GM18951 (cell line): ENCODE measurements at regions not wholly inside any gene's neighbourhood (a gene's known extent, or its start where the extent isn't known, plus 50 kb on each side); places are given as distances from the start of the nearest gene placed in this dataset.

ENCODE experiments used
- POLR2A ChIP-seq: IDR thresholded peaks from 4 replicates; pipeline ENCODE4 v1.6.1; 2011; ENCODE audit warnings: mild to moderate bottlenecking; ENCODE audit not compliant: insufficient read length, insufficient read depth; ENCODE audit errors: extremely low read depth
- in situ Hi-C: fragments of 300-500 bp; cut with MboI; formaldehyde crosslinking; loops from one replicate; pipeline ENCODE4 v1.12.0; 2022; ENCODE audit warnings: low sequenced_read_pairs, mixed read lengths, inconsistent platforms; ENCODE audit not compliant: unreplicated experiment

DNA sequence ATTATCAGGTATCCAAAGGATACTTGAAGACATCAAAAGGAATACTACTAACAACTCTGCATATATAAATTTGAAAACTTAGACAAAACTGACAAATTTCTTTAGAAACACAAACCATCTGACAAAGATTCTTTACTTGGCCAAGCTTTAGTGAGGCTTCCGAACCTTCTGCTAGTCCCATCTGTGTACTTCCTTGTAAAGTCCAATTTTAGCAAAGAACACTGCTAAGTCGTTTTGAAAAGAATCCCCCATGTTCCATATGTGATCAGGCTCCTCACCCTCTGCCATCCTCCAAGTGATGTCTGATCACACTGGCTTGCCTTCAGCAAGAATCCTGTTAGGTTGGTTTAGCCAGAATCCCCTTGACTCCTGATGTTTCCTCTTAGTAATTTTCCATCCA is 150.0 kb upstream of the ACO1 start:
- TF ChIP-seq POLR2A: no peak
- in situ Hi-C loops: no loop called here

DNA sequence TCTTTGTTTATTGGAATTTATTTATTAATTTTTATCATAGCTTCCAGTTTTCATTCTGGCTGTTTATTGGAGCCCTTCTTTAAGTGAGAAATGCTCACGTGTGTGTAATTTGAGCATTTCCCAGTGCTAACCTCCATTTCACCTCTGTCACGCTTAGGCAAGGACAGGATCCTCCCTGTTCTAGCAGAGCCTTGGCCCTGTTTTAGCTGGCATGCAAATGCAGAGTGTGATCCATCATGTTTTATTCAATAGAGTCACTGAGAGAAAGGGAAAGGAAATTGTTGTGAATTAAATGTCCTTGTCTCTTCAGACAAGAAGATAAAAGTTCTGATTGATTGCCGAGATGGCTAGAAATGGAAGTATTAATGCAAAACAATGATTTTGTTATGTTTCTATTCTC is 137.3 kb upstream of the ACO1 start:
- TF ChIP-seq POLR2A: no peak
- in situ Hi-C loops: no loop called here

DNA sequence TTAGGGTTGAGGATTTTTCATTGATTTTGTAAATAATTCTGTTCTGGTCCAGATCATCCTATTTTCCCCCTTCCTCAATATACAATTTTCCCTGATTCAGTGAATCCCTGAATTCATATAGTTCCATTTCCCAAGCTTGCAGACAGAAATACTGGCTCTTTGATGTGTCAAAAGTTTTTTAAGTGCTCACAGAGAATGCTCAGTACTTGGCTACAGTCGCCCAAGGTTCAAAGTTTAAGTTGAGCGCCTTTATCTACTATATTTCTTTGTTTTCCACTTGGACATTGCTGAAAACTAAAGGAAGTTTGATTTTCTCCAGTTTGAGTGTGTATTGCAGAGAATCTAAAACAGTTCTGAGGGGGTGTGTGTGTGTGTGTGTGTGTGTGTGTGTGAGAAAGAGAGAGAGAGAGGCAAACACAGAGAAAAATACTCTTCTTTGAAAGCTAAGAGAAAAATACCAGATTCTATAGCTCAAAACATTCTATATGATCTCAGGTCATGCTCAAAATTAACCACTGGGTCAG is 136.2 kb upstream of the ACO1 start:
- no peak for TF ChIP-seq POLR2A
- in situ Hi-C loops: no loop called here

DNA sequence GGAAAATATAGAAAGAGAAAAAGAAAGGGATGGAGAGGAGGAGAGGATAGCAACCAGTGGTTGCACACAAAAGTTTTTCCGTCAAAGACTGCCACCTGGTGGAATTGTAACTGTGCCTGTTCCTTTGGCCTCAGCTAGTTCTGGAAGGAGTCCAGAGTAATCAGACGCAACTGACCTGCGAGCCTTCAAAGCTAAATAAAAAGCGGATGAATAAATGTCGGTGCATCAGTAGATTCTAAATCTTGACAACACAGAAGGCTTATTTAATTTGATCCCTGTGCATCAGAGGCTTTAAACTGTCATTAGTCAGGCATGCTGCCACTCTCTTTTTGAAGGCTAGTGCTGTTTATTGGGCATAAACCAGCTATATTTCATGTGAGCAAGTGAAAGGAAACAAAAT is 132.9 kb upstream of the ACO1 start:
- no peak for TF ChIP-seq POLR2A
- in situ Hi-C loops: no loop called here

DNA sequence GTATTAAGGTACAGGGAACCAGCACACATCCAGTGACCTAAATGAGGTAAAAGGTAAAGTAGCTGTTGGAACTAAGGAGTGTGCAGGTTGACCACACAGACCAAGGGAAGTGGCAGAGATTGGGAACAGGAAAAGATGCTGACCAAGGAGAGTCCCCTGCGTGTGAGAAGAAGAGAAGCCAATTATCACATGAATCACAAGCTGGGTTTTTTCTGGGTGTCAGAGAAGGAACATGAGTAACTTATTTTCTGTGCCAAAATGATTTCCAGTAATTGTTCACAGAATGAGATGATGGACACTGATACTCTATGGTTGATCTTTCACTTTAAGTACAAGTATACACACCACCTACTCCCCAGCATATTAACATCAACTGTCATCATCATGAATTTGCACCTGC is 130.7 kb upstream of the ACO1 start:
- no peak for TF ChIP-seq POLR2A
- in situ Hi-C loops: no loop called here

DNA sequence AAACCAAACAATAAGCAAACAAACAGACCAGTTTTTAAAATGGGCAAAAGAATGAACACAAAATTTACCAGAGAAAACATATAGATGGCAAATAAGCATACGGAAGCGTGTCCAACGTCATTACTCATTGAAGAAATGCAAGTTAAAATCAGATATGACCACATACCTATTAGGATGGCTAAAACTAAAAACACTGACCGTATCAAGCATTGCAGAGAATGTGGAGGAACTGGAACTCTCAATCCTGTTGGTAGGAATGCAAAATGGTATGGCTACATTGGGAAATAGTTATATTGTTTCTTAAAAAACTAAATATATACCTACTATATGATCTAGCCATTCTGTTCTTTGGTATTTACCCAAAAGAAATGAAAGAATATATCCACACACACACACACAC is 129.4 kb upstream of the ACO1 start:
- in situ Hi-C loops: no loop called here
- no peak for TF ChIP-seq POLR2A

DNA sequence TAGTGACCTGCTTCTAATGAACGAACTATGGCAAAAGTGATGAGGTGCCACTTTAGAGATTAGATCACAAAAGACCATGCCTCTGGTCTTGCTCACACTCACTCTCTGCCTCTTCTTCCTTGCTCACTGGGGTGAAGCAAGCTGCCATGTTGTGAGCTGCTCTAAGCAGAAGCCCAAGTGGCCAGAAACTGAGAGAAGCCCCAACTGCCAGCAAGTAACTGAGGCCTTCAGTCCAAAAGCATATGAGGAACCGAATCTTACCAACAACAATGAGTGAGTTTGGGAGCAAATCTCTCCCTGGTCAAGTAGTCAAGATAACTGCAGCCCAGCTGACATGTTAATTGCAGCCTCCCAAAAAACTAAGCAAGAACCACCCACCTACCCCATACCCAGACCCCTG is 126.0 kb upstream of the ACO1 start:
- in situ Hi-C loops: no loop called here
- TF ChIP-seq POLR2A: no peak

DNA sequence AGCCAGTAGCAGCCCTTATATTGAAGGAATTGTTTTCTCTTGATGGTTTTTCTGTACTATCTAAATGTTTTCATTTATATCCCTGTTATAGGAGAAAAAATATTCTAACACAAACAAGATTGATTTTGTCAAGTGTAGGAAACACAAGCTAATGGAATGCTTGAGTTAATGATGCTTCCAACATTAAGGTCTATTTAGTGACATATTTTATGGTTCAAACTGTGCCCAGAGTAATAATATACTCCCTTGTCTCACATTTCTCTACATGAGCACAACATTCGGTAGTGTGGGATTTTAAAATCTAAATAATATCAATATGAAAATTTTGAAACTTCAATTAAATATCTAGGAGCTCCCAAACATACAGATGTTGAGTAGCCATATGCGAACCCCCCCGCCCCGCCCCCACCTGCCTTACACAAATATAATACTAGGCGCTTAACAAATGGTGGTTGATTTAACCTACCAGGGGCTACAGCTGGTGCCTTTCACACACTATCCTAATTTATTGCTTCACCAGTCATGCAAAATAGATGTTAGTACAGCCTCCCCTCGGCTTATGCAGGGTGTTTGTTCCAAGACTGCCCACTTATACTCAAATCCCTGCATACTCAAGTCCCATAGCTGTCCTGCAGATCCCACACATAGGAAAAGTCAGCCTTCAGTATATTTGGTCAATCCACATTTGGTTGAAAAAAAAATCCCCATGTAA is 124.1 kb upstream of the ACO1 start:
- in situ Hi-C loops: no loop called here
- no peak for TF ChIP-seq POLR2A

DNA sequence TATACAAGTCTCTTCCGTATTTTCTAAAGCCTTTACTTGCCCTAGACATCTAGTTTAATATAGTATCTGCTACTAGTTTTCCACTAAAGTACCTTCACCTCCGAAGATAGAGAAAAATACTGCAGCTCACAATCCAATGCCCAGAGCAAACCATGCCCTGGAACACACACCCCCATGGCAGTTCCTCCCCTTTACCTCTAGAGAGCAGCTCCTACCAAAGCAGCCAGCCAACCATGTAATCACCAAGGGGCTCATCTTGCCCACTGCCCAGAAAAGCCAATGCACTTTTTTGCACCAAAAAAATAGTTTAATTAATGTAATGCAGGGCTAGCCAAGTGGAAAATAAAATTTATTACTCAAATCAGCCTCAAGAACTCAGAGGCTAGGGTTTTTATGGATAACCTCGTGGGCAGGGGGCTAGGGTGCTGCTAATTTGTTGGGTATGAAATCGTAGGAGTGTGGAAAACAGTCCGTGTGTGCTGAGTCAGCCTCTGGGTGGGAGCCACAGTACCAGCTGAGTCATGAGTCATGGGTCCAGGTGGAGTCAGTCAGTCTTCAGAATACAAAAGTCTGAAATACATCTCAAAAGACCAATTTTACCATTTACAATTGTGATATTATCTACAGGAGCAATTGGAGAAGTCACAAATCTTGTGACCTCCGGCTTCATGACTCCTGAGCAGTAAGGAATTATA is 120.1 kb upstream of the ACO1 start:
- no peak for TF ChIP-seq POLR2A
- in situ Hi-C loops: no loop called here

DNA sequence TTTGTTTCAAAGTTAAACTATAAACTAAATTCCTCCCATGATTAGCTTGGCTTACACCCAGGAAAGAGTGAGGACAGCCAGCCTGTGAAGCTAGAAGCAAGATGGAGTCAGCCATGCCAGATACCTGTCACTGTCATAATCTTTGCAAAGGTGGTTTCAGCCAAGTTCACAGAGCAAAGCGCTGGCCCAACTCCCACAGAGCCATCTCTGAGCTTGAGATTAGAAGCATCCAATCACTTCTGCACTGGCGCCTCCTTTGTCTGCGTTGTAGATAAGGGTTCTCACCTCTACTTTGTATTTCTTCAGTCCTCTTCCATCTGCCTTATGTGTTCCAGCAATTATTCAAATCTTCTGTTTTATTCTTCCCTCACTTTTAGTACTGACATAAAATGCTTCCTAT is 119.4 kb upstream of the ACO1 start:
- in situ Hi-C loops: no loop called here
- TF ChIP-seq POLR2A: no peak

DNA sequence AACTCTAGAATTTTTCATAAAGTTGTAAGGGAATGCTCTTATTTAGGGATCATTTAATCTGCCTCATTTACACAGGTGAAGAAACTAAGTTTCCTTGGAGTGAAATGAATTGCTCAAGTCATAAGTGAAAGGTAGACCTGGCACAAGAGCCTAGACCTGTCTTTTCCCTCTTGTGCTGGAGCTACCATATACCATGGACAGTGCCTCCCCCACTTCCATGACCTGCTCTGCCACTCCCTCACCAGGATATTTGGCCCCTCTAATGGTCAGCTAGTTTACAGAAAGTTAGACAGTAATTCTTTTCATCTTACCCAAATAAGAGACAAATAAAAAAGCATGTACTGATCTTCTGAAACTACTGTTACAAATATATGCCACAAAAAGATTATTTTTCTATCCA is 105.5 kb upstream of the ACO1 start:
- in situ Hi-C loops: no loop called here
- no peak for TF ChIP-seq POLR2A

DNA sequence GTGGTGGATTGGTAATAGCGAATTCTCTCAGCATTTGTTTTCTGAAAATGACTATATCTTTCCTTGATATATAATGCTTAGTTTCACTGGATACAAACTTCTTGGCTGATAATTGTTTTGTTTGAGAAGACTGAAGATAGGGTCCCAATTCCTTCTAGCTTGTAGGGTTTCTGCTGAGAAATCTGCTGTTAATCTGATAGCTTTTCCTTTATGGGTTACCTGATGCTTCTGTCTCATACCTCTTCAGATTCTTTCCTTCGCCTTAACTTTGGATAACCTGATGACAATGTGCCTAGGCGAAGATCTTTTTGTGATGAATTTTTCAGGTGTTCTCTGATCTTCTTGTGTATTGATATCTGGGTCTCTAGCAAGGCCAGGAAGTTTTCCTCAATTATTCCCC is 94.7 kb upstream of the ACO1 start:
- TF ChIP-seq POLR2A: no peak
- in situ Hi-C loops: no loop called here

DNA sequence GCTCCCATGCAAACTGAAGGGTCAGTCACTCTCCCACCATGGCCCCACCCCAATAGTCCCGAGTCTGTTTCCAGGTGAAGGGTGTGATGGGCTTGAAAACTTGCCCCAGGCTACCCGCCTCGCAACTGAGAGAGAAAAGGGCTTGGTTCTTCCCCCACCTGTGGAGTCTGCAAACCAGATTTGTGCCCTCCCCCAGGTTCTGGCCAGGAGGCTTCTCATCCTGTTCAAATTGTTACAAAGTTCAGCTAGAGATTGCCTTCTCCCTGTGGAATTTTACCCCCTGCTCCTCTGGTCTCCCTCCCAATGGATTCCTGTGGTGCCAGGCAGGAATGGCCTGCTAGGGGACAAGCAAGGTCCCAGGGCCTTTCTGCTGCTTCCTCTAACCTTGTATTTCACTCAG is 93.1 kb upstream of the ACO1 start:
- in situ Hi-C loops: no loop called here
- TF ChIP-seq POLR2A: no peak

DNA sequence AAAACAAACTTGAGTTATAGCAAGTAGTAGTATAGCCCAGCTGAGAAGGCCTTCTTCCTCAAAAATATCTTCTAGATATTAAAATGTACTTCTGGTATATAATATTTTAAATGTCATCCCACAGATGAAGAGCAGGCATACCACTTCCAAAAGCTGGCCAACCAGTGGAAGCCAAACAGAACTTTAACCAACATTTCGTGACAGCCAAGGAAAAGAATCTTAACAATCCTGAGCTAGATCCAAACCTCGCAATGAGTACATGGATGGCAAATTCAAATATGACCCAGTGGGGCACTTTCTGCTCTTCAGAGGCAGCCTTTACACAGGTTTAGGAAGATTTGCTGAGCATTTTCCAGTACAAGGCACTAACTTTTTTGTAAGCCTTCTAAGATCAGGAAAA is 91.8 kb upstream of the ACO1 start:
- TF ChIP-seq POLR2A: no peak
- in situ Hi-C loops: no loop called here
